Endothelial cell (in vitro differentiated cells): ENCODE measurements at regions not wholly inside any gene's neighbourhood (a gene's known extent, or its start where the extent isn't known, plus 50 kb on each side); places are given as distances from the start of the nearest gene placed in this dataset.

Experiments
- DNase-seq: peaks from one replicate; pipeline ENCODE4 v3.0.0; 2021; ENCODE audit warnings: low spot score
- H3K27ac Mint-ChIP-seq: one replicate; pipeline ENCODE4 v1.8.0; 2021; ENCODE audit warnings: mixed read lengths, inconsistent platforms; ENCODE audit not compliant: unreplicated experiment
- H3K27me3 Mint-ChIP-seq: one replicate; pipeline ENCODE4 v1.8.0; 2021; ENCODE audit warnings: mild to moderate bottlenecking, moderate library complexity, mixed read lengths, inconsistent platforms; ENCODE audit not compliant: unreplicated experiment
- H3K36me3 Mint-ChIP-seq: one replicate; pipeline ENCODE4 v1.8.0; 2021; ENCODE audit warnings: mild to moderate bottlenecking, low read depth, mixed read lengths, inconsistent platforms; ENCODE audit not compliant: unreplicated experiment
- H3K4me1 Mint-ChIP-seq: one replicate; pipeline ENCODE4 v1.8.0; 2021; ENCODE audit warnings: mild to moderate bottlenecking, mixed read lengths, inconsistent platforms; ENCODE audit not compliant: unreplicated experiment
- H3K4me3 Mint-ChIP-seq: one replicate; pipeline ENCODE4 v1.8.0; 2021; ENCODE audit warnings: mild to moderate bottlenecking, mixed read lengths, inconsistent platforms; ENCODE audit not compliant: unreplicated experiment
- H3K9me3 Mint-ChIP-seq: one replicate; pipeline ENCODE4 v1.8.0; 2021; ENCODE audit warnings: mixed read lengths, inconsistent platforms; ENCODE audit not compliant: unreplicated experiment
- TF ChIP-seq, protein P1 (sequence below): fragments of 200-600 bp; sonication (generic); IDR thresholded peaks from one replicate; pipeline ENCODE4 v1.5.0; 2021; ENCODE audit warnings: antibody characterized with exemption; ENCODE audit not compliant: unreplicated experiment

DNA sequence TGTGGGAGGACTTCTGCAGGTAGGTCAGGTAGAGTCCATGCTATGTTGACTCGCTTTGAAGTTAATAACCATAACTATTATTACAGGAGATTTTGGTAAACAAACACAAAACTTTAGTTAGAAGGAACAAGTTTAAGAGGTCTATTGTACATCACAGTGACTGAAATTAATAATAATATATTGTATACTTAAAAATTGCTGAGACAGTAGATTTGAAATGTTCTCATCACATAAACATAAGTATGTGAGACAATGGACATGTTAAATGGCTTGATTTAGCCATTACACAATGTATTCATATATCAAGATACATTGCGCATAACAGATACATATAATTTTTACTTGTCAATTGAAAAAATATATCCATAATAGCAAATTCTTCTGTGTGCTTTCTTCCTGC is 91.4 kb upstream of the CD53 start:
- H3K27me3 Mint-ChIP-seq = peaks cover 4% of the 10 kb centered on the region
- H3K27ac Mint-ChIP-seq = no peak overlapping the region
- H3K4me1 Mint-ChIP-seq = peaks cover 5% of the 10 kb centered on the region
- TF ChIP-seq, protein P1, sequence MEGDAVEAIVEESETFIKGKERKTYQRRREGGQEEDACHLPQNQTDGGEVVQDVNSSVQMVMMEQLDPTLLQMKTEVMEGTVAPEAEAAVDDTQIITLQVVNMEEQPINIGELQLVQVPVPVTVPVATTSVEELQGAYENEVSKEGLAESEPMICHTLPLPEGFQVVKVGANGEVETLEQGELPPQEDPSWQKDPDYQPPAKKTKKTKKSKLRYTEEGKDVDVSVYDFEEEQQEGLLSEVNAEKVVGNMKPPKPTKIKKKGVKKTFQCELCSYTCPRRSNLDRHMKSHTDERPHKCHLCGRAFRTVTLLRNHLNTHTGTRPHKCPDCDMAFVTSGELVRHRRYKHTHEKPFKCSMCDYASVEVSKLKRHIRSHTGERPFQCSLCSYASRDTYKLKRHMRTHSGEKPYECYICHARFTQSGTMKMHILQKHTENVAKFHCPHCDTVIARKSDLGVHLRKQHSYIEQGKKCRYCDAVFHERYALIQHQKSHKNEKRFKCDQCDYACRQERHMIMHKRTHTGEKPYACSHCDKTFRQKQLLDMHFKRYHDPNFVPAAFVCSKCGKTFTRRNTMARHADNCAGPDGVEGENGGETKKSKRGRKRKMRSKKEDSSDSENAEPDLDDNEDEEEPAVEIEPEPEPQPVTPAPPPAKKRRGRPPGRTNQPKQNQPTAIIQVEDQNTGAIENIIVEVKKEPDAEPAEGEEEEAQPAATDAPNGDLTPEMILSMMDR = no peak
- H3K4me3 Mint-ChIP-seq = no peak overlapping the region
- no peaks in the 10 kb centered on the region for H3K9me3 Mint-ChIP-seq
- H3K36me3 Mint-ChIP-seq = no peaks in the 10 kb centered on the region
- DNase-seq = no peak

DNA sequence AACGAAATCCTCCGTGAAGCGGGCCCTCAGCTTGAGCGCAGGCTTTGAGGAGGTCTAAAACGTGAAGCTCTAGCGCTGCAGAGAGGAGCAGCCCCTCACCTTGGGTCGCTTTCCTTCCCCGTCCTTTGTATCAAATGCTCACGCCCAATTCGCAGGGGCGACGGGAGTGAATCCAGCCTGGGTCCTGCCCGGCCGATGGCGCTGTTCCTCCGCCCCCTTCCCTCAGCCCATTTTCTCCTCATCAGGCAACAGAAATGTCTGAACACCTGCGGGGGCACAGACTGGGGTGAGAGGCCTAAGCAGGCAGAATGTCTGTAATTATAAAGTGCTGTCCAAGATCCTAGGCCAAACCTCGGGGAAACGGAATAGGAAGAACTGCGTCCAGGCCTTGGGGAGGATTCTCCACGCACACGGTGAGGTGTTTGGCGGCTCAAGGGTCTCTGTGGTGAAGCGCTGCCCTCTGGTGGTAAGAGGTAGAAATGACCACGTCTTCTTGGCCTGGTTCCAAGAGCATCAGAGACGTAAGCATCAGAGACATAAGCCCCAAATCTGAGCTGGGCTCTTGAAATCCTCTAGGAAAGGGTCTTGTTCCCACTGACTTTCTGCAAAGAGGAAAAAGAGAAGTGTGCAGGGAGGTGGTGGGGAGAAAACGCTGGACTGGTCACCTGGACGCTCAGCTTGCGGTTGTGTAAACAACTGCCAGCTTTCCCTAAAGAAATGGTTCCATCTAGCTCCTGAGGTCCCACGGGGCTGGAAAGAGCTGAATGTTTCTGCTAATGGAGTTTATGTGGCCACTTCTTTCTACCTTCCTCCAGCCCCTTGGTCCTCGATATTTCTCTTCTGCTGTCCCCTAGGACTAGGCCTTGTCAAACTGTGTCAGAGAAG is 92.1 kb upstream of the CD53 start:
- Mint-ChIP-seq H3K4me3 (peak overlapping the region; percentile 60), H3K27me3 (peaks cover 4% of the 10 kb centered on the region), H3K4me1 (peaks cover 5% of the 10 kb centered on the region), H3K36me3 (no peaks in the 10 kb centered on the region), H3K9me3 (no peaks in the 10 kb centered on the region), H3K27ac (no peak overlapping the region)
- TF ChIP-seq, protein P1 = peak; percentile 93
- DNase-seq = peak; percentile 76

DNA sequence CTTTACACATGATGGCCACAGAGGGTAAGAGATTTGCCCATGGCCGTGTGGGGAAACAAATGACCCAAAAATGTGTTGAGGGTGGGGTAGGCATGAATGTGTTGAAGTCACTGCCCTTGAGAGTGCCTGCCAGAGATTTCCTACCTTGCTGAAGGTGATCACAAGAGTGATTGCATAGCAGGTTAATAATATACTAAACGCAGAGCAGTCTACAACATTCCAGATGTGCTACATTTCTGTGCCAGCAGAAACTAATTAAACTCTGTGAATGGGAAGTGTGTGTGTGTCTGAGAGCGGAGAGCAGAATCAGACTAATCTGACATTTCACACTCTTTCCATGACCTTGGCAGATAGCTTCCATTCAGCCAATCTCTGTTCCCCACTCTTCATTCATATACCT is 93.3 kb upstream of the CD53 start:
- no peaks in the 10 kb centered on the region for H3K36me3 Mint-ChIP-seq
- H3K27ac Mint-ChIP-seq = no peak overlapping the region
- H3K4me3 Mint-ChIP-seq = no peak overlapping the region
- TF ChIP-seq, protein P1 = no peak
- H3K27me3 Mint-ChIP-seq = peaks cover 4% of the 10 kb centered on the region
- no peaks in the 10 kb centered on the region for H3K9me3 Mint-ChIP-seq
- no peak for DNase-seq
- peaks cover 5% of the 10 kb centered on the region for H3K4me1 Mint-ChIP-seq

DNA sequence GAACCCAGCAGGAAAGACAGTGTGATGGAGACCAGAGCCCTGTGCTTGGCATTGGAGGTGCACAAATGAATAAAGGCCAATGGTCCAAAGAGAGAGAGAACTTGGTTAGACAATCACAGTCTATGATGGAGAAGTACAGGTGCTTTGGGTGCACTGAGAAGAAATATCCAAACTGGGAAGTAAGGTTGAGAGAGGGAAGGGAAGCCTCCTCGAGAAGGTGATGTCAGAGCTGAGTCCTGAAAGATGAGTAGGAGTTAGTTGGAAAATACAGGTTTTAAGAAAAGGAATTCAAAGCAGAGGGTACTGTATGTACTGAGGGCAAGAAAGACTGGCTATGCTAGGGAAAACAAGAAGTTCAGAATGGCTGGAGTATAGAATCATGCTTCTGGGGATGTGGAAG is 94.1 kb upstream of the CD53 start:
- no peak for DNase-seq
- H3K27me3 Mint-ChIP-seq = peaks cover 4% of the 10 kb centered on the region
- H3K36me3 Mint-ChIP-seq = no peaks in the 10 kb centered on the region
- TF ChIP-seq, protein P1 = no peak
- peaks cover 13% of the 10 kb centered on the region for H3K4me1 Mint-ChIP-seq
- H3K9me3 Mint-ChIP-seq = no peaks in the 10 kb centered on the region
- H3K27ac Mint-ChIP-seq = no peak overlapping the region
- H3K4me3 Mint-ChIP-seq = no peak overlapping the region

DNA sequence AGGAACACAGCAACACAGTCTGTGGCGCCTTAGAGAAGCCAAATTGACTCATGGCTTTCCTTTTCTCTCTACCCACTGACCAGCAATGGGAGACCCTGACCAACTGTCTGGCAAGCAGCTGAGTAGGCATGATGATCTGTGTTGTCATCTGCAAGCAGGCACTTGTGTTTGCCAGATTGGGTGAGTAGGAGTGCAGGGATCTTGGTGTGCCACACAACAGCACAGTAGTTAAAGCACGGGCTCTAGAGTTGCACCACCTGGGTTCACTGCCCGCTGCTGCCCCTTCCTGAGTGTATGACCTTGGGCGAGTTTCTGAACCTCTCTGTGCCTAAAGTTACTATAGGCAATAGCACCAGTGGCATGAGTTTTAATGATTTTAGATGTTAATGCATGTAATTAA is 95.7 kb upstream of the CD53 start:
- Mint-ChIP-seq H3K4me3 (no peak overlapping the region), H3K27me3 (peaks cover 4% of the 10 kb centered on the region), H3K4me1 (peaks cover 19% of the 10 kb centered on the region), H3K9me3 (peaks cover 4% of the 10 kb centered on the region), H3K36me3 (peaks cover 4% of the 10 kb centered on the region), H3K27ac (no peak overlapping the region)
- TF ChIP-seq, protein P1 = no peak
- no peak for DNase-seq
